GM23338 (cell line): ENCODE measurements at regions not wholly inside any gene's neighbourhood (a gene's known extent, or its start where the extent isn't known, plus 50 kb on each side); places are given as distances from the start of the nearest gene placed in this dataset.

Experiments
- CREB1 ChIP-seq: fragments of 250-450 bp; sonication (Bioruptor Pico); IDR thresholded peaks from 2 replicates; pipeline ENCODE4 v1.5.0; 2020; ENCODE audit warnings: low read depth, mild to moderate bottlenecking, moderate library complexity
- ETS1 ChIP-seq: IDR thresholded peaks from 2 replicates; pipeline ENCODE4 v1.6.1; 2016; ENCODE audit warnings: antibody characterized with exemption
- EZH2 ChIP-seq: fragments of 200-600 bp; sonication (generic); IDR thresholded peaks from one replicate; pipeline ENCODE4 v1.8.0; 2017; ENCODE audit warnings: antibody characterized with exemption, mild to moderate bottlenecking, low read depth; ENCODE audit not compliant: unreplicated experiment
- EZH2phosphoT487 ChIP-seq: fragments of 200-600 bp; sonication (generic); IDR thresholded peaks from one replicate; pipeline ENCODE4 v1.8.1; 2018; ENCODE audit warnings: antibody characterized with exemption; ENCODE audit not compliant: unreplicated experiment
- JUNB ChIP-seq: IDR thresholded peaks from one replicate; pipeline ENCODE4 v1.6.1; 2016; ENCODE audit warnings: antibody characterized with exemption; ENCODE audit not compliant: unreplicated experiment
- NANOG ChIP-seq: IDR thresholded peaks from 2 replicates; pipeline ENCODE4 v1.6.1; 2016; ENCODE audit warnings: antibody characterized with exemption, borderline replicate concordance
- POLR2AphosphoS5 ChIP-seq: IDR thresholded peaks from 2 replicates; pipeline ENCODE4 v1.6.1; 2016; ENCODE audit warnings: antibody characterized with exemption, low read depth
- STAT1 ChIP-seq: IDR thresholded peaks from one replicate; pipeline ENCODE4 v1.6.1; 2016; ENCODE audit warnings: antibody characterized with exemption; ENCODE audit not compliant: unreplicated experiment
- ZNF114 ChIP-seq: fragments of 250-450 bp; sonication (Bioruptor Pico); IDR thresholded peaks from 2 replicates; pipeline ENCODE4 v1.5.0; 2020; ENCODE audit warnings: mild to moderate bottlenecking, moderate library complexity
- ZNF331 ChIP-seq: fragments of 250-450 bp; sonication (Bioruptor Pico); IDR thresholded peaks from 2 replicates; pipeline ENCODE4 v1.5.0; 2020; ENCODE audit warnings: low read depth, mild to moderate bottlenecking, moderate library complexity
- TF ChIP-seq, protein P1 (sequence below): IDR thresholded peaks from one replicate; pipeline ENCODE4 v1.6.1; 2018; ENCODE audit warnings: antibody characterized with exemption; ENCODE audit not compliant: unreplicated experiment
- TF ChIP-seq, protein P2 (sequence below), 2 experiments: fragments of 200-600 bp in 1 of 2; sonication (generic) in 1 of 2; conservative IDR thresholded peaks; 2 replicates each; pipeline versions ENCODE4 v1.5.1 to v1.6.1; 2016 to 2017; ENCODE audit warnings: antibody characterized with exemption in 2 of 2, low read depth in 2 of 2, mild to moderate bottlenecking in 2 of 2, moderate library complexity in 1 of 2
- TF ChIP-seq, protein P3 (sequence below): fragments of 250-450 bp; sonication (Bioruptor Pico); IDR thresholded peaks from 2 replicates; pipeline ENCODE4 v1.5.0; 2020; ENCODE audit warnings: mild to moderate bottlenecking, moderate library complexity

- TF ChIP-seq, protein P1, sequence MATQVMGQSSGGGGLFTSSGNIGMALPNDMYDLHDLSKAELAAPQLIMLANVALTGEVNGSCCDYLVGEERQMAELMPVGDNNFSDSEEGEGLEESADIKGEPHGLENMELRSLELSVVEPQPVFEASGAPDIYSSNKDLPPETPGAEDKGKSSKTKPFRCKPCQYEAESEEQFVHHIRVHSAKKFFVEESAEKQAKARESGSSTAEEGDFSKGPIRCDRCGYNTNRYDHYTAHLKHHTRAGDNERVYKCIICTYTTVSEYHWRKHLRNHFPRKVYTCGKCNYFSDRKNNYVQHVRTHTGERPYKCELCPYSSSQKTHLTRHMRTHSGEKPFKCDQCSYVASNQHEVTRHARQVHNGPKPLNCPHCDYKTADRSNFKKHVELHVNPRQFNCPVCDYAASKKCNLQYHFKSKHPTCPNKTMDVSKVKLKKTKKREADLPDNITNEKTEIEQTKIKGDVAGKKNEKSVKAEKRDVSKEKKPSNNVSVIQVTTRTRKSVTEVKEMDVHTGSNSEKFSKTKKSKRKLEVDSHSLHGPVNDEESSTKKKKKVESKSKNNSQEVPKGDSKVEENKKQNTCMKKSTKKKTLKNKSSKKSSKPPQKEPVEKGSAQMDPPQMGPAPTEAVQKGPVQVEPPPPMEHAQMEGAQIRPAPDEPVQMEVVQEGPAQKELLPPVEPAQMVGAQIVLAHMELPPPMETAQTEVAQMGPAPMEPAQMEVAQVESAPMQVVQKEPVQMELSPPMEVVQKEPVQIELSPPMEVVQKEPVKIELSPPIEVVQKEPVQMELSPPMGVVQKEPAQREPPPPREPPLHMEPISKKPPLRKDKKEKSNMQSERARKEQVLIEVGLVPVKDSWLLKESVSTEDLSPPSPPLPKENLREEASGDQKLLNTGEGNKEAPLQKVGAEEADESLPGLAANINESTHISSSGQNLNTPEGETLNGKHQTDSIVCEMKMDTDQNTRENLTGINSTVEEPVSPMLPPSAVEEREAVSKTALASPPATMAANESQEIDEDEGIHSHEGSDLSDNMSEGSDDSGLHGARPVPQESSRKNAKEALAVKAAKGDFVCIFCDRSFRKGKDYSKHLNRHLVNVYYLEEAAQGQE, result no peak
- TF ChIP-seq, protein P2, sequence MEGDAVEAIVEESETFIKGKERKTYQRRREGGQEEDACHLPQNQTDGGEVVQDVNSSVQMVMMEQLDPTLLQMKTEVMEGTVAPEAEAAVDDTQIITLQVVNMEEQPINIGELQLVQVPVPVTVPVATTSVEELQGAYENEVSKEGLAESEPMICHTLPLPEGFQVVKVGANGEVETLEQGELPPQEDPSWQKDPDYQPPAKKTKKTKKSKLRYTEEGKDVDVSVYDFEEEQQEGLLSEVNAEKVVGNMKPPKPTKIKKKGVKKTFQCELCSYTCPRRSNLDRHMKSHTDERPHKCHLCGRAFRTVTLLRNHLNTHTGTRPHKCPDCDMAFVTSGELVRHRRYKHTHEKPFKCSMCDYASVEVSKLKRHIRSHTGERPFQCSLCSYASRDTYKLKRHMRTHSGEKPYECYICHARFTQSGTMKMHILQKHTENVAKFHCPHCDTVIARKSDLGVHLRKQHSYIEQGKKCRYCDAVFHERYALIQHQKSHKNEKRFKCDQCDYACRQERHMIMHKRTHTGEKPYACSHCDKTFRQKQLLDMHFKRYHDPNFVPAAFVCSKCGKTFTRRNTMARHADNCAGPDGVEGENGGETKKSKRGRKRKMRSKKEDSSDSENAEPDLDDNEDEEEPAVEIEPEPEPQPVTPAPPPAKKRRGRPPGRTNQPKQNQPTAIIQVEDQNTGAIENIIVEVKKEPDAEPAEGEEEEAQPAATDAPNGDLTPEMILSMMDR (conservative IDR thresholded peaks at IDR 0.05; ENCODE audit: low read depth in 2 of 2), result no peak
- TF ChIP-seq POLR2AphosphoS5, result no peak
- no peak for TF ChIP-seq EZH2phosphoT487
- TF ChIP-seq EZH2, result no peak
- no peak for TF ChIP-seq CREB1
- TF ChIP-seq JUNB, result no peak
- no peak for TF ChIP-seq ZNF331 (CRISPR knock-in tag)
- TF ChIP-seq NANOG, result no peak
- no peak for TF ChIP-seq STAT1
- TF ChIP-seq ETS1, result no peak
- TF ChIP-seq ZNF114 (CRISPR knock-in tag), result no peak
- TF ChIP-seq, protein P3, sequence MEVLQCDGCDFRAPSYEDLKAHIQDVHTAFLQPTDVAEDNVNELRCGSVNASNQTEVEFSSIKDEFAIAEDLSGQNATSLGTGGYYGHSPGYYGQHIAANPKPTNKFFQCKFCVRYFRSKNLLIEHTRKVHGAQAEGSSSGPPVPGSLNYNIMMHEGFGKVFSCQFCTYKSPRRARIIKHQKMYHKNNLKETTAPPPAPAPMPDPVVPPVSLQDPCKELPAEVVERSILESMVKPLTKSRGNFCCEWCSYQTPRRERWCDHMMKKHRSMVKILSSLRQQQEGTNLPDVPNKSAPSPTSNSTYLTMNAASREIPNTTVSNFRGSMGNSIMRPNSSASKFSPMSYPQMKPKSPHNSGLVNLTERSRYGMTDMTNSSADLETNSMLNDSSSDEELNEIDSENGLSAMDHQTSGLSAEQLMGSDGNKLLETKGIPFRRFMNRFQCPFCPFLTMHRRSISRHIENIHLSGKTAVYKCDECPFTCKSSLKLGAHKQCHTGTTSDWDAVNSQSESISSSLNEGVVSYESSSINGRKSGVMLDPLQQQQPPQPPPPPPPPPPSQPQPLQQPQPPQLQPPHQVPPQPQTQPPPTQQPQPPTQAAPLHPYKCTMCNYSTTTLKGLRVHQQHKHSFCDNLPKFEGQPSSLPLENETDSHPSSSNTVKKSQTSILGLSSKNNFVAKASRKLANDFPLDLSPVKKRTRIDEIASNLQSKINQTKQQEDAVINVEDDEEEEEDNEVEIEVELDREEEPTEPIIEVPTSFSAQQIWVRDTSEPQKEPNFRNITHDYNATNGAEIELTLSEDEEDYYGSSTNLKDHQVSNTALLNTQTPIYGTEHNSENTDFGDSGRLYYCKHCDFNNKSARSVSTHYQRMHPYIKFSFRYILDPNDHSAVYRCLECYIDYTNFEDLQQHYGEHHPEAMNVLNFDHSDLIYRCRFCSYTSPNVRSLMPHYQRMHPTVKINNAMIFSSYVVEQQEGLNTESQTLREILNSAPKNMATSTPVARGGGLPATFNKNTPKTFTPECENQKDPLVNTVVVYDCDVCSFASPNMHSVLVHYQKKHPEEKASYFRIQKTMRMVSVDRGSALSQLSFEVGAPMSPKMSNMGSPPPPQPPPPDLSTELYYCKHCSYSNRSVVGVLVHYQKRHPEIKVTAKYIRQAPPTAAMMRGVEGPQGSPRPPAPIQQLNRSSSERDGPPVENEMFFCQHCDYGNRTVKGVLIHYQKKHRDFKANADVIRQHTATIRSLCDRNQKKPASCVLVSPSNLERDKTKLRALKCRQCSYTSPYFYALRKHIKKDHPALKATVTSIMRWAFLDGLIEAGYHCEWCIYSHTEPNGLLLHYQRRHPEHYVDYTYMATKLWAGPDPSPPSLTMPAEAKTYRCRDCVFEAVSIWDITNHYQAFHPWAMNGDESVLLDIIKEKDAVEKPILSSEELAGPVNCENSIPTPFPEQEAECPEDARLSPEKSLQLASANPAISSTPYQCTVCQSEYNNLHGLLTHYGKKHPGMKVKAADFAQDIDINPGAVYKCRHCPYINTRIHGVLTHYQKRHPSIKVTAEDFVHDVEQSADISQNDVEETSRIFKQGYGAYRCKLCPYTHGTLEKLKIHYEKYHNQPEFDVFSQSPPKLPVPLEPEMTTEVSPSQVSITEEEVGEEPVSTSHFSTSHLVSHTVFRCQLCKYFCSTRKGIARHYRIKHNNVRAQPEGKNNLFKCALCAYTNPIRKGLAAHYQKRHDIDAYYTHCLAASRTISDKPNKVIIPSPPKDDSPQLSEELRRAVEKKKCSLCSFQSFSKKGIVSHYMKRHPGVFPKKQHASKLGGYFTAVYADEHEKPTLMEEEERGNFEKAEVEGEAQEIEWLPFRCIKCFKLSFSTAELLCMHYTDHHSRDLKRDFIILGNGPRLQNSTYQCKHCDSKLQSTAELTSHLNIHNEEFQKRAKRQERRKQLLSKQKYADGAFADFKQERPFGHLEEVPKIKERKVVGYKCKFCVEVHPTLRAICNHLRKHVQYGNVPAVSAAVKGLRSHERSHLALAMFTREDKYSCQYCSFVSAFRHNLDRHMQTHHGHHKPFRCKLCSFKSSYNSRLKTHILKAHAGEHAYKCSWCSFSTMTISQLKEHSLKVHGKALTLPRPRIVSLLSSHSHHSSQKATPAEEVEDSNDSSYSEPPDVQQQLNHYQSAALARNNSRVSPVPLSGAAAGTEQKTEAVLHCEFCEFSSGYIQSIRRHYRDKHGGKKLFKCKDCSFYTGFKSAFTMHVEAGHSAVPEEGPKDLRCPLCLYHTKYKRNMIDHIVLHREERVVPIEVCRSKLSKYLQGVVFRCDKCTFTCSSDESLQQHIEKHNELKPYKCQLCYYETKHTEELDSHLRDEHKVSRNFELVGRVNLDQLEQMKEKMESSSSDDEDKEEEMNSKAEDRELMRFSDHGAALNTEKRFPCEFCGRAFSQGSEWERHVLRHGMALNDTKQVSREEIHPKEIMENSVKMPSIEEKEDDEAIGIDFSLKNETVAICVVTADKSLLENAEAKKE (CRISPR knock-in tag), result no peak
These were observed 82.3 kb upstream of the CDC42EP3 start for GRCh38 chr2:37753758-37754157.
